ENCODE measurements at regions not wholly inside any gene's neighbourhood (a gene's known extent, or its start where the extent isn't known, plus 50 kb on each side); places are given as distances from the start of the nearest gene placed in this dataset.

DNA sequence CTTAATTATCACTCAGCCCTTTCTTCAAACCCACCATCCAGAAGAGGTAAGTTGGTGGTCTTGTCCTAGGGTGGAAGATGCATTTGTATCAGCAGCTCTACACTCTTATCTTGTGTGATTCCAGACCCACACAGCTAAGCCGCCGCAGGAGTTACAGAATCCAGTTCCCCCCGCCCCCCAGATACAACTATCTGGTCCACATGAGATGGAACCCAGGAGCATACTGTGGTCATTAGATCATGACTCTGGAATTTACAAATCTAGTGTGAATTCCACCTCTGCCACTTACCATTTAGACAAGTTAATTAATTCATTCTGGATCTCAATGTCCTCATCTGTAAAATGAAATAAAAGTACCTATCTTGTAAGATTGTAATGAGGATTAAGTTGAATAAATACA lies 486.4 kb downstream of the BCL11A start (continued):
- TF ChIP-seq, protein P1, sequence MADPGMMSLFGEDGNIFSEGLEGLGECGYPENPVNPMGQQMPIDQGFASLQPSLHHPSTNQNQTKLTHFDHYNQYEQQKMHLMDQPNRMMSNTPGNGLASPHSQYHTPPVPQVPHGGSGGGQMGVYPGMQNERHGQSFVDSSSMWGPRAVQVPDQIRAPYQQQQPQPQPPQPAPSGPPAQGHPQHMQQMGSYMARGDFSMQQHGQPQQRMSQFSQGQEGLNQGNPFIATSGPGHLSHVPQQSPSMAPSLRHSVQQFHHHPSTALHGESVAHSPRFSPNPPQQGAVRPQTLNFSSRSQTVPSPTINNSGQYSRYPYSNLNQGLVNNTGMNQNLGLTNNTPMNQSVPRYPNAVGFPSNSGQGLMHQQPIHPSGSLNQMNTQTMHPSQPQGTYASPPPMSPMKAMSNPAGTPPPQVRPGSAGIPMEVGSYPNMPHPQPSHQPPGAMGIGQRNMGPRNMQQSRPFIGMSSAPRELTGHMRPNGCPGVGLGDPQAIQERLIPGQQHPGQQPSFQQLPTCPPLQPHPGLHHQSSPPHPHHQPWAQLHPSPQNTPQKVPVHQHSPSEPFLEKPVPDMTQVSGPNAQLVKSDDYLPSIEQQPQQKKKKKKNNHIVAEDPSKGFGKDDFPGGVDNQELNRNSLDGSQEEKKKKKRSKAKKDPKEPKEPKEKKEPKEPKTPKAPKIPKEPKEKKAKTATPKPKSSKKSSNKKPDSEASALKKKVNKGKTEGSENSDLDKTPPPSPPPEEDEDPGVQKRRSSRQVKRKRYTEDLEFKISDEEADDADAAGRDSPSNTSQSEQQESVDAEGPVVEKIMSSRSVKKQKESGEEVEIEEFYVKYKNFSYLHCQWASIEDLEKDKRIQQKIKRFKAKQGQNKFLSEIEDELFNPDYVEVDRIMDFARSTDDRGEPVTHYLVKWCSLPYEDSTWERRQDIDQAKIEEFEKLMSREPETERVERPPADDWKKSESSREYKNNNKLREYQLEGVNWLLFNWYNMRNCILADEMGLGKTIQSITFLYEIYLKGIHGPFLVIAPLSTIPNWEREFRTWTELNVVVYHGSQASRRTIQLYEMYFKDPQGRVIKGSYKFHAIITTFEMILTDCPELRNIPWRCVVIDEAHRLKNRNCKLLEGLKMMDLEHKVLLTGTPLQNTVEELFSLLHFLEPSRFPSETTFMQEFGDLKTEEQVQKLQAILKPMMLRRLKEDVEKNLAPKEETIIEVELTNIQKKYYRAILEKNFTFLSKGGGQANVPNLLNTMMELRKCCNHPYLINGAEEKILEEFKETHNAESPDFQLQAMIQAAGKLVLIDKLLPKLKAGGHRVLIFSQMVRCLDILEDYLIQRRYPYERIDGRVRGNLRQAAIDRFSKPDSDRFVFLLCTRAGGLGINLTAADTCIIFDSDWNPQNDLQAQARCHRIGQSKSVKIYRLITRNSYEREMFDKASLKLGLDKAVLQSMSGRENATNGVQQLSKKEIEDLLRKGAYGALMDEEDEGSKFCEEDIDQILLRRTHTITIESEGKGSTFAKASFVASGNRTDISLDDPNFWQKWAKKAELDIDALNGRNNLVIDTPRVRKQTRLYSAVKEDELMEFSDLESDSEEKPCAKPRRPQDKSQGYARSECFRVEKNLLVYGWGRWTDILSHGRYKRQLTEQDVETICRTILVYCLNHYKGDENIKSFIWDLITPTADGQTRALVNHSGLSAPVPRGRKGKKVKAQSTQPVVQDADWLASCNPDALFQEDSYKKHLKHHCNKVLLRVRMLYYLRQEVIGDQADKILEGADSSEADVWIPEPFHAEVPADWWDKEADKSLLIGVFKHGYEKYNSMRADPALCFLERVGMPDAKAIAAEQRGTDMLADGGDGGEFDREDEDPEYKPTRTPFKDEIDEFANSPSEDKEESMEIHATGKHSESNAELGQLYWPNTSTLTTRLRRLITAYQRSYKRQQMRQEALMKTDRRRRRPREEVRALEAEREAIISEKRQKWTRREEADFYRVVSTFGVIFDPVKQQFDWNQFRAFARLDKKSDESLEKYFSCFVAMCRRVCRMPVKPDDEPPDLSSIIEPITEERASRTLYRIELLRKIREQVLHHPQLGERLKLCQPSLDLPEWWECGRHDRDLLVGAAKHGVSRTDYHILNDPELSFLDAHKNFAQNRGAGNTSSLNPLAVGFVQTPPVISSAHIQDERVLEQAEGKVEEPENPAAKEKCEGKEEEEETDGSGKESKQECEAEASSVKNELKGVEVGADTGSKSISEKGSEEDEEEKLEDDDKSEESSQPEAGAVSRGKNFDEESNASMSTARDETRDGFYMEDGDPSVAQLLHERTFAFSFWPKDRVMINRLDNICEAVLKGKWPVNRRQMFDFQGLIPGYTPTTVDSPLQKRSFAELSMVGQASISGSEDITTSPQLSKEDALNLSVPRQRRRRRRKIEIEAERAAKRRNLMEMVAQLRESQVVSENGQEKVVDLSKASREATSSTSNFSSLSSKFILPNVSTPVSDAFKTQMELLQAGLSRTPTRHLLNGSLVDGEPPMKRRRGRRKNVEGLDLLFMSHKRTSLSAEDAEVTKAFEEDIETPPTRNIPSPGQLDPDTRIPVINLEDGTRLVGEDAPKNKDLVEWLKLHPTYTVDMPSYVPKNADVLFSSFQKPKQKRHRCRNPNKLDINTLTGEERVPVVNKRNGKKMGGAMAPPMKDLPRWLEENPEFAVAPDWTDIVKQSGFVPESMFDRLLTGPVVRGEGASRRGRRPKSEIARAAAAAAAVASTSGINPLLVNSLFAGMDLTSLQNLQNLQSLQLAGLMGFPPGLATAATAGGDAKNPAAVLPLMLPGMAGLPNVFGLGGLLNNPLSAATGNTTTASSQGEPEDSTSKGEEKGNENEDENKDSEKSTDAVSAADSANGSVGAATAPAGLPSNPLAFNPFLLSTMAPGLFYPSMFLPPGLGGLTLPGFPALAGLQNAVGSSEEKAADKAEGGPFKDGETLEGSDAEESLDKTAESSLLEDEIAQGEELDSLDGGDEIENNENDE (IDR thresholded peaks at IDR 0.05; ENCODE audit: insufficient replicate concordance, low read length): no peak
- TF ChIP-seq CEBPB (IDR thresholded peaks at IDR 0.05; ENCODE audit: low read depth, low read length) (no peak), TBP (IDR thresholded peaks at IDR 0.05; ENCODE audit: low read depth, low read length) (no peak), FOSL1 (IDR thresholded peaks at IDR 0.05; ENCODE audit: insufficient read depth, low read depth, low read length) (no peak), BRCA1 (IDR thresholded peaks at IDR 0.05; ENCODE audit: low read depth, low read length) (no peak), JUND (IDR thresholded peaks at IDR 0.05; ENCODE audit: low read length) (no peak), HDAC2 (IDR thresholded peaks at IDR 0.05; ENCODE audit: borderline replicate concordance in 1 of 2, low read depth in 2 of 2, low read length in 2 of 2) (no peak), TCF12 (IDR thresholded peaks at IDR 0.05; ENCODE audit: low read depth, low read length) (no peak)
